Endodermal cell (in vitro differentiated cells): ENCODE measurements at regions not wholly inside any gene's neighbourhood (a gene's known extent, or its start where the extent isn't known, plus 50 kb on each side); places are given as distances from the start of the nearest gene placed in this dataset.

Experiments used
- DNase-seq: peaks from one replicate; pipeline ENCODE4 v3.0.0-alpha.2; 2017
- H3K27ac ChIP-seq: 2 replicates; pipeline ENCODE4 v1.5.1; 2013; ENCODE audit warnings: mild to moderate bottlenecking, low read depth, low read length, moderate library complexity
- H3K27me3 ChIP-seq: 2 replicates; pipeline ENCODE4 v1.6.1; 2013; ENCODE audit warnings: mild to moderate bottlenecking, low read length, moderate library complexity; ENCODE audit not compliant: insufficient read depth, control insufficient read depth, poor library complexity, severe bottlenecking
- H3K36me3 ChIP-seq: 2 replicates; pipeline ENCODE4 v1.7.0; 2013; ENCODE audit warnings: mild to moderate bottlenecking, low read length, moderate library complexity; ENCODE audit not compliant: control insufficient read depth, insufficient read depth
- H3K4me1 ChIP-seq: one replicate; pipeline ENCODE4 v1.7.0; 2013; ENCODE audit warnings: low read length; ENCODE audit not compliant: control insufficient read depth, insufficient read depth
- H3K4me3 ChIP-seq: 2 replicates; pipeline ENCODE4 v1.5.1; 2013; ENCODE audit warnings: mild to moderate bottlenecking, low read length, moderate library complexity
- H3K9ac ChIP-seq: 2 replicates; pipeline ENCODE4 v1.6.1; 2013; ENCODE audit warnings: mild to moderate bottlenecking, low read length, moderate library complexity; ENCODE audit not compliant: poor library complexity, severe bottlenecking; ENCODE audit errors: extremely low read depth
- H3K9me3 ChIP-seq: 2 replicates; pipeline ENCODE4 v1.6.1; 2013; ENCODE audit warnings: mild to moderate bottlenecking, low read length, moderate library complexity; ENCODE audit not compliant: control insufficient read depth
- H3K27ac Mint-ChIP-seq: 2 replicates; pipeline ENCODE4 v1.8.0; 2020; ENCODE audit warnings: mixed read lengths
- H3K27me3 Mint-ChIP-seq: 2 replicates; pipeline ENCODE4 v1.8.0; 2021; ENCODE audit warnings: mild to moderate bottlenecking, mixed read lengths; ENCODE audit not compliant: insufficient read depth
- H3K36me3 Mint-ChIP-seq: 2 replicates; pipeline ENCODE4 v1.8.0; 2020; ENCODE audit warnings: low read depth, mixed read lengths
- H3K4me1 Mint-ChIP-seq: 2 replicates; pipeline ENCODE4 v1.8.0; 2020; ENCODE audit warnings: mixed read lengths
- H3K4me3 Mint-ChIP-seq: 2 replicates; pipeline ENCODE4 v1.8.0; 2020; ENCODE audit warnings: mild to moderate bottlenecking, moderate library complexity, mixed read lengths
- H3K9me3 Mint-ChIP-seq: 2 replicates; pipeline ENCODE4 v1.8.0; 2020; ENCODE audit warnings: mild to moderate bottlenecking, mixed read lengths
- CTCF ChIP-seq: fragments of 200-600 bp; sonication (generic); conservative IDR thresholded peaks from 2 replicates; pipeline ENCODE4 v1.5.0; 2021; ENCODE audit warnings: antibody characterized with exemption, mild to moderate bottlenecking
- WGBS, 2 experiments: methylation state at CpG; one replicate each; pipeline versions ENCODE4 v1.1.5 to v1.1.7; 2013; ENCODE audit warnings: missing lambda C conversion rate in 2 of 2, mixed read lengths in 1 of 2; ENCODE audit not compliant: insufficient coverage in 1 of 2, insufficient read length in 1 of 2; 5-methylcytosine and 5-hydroxymethylcytosine counted together

GRCh38 chr5:20575571-20575970, 587.6 kb upstream of the CDH18 start:
- Histone ChIP-seq H3K4me1 (peaks cover 3% of the 10 kb centered on the region), H3K27ac (no peak overlapping the region), H3K4me3 (no peak overlapping the region), H3K9me3 (no peaks in the 10 kb centered on the region), H3K27me3 (peaks cover 43% of the 10 kb centered on the region), H3K36me3 (no peaks in the 10 kb centered on the region), H3K9ac (no peak overlapping the region)
- no peak overlapping the region for H3K27ac Mint-ChIP-seq
- TF ChIP-seq CTCF = no peak
- peaks cover 11% of the 10 kb centered on the region for H3K4me1 Mint-ChIP-seq
- H3K27me3 Mint-ChIP-seq = peaks cover 41% of the 10 kb centered on the region
- no peaks in the 10 kb centered on the region for H3K9me3 Mint-ChIP-seq
- DNase-seq = peak; percentile 50
- 62 to 66% methylated on average over 3 to 5 of the region's 5 CpGs for WGBS, 2 experiments
- no peak overlapping the region for H3K4me3 Mint-ChIP-seq
- no peaks in the 10 kb centered on the region for H3K36me3 Mint-ChIP-seq

GRCh38 chr5:20574576-20574975, 586.6 kb upstream of the CDH18 start:
- WGBS, 2 experiments = 85 to 95% methylated on average over 4 of the region's 4 CpGs
- Mint-ChIP-seq H3K4me1 (peaks cover 11% of the 10 kb centered on the region), H3K36me3 (no peaks in the 10 kb centered on the region), H3K9me3 (no peaks in the 10 kb centered on the region), H3K4me3 (no peak overlapping the region), H3K27ac (no peak overlapping the region), H3K27me3 (peaks cover 41% of the 10 kb centered on the region)
- peaks cover 3% of the 10 kb centered on the region for H3K4me1 ChIP-seq
- no peak for TF ChIP-seq CTCF
- peaks cover 43% of the 10 kb centered on the region for H3K27me3 ChIP-seq
- no peak overlapping the region for H3K9ac ChIP-seq
- no peak overlapping the region for H3K27ac ChIP-seq
- no peak overlapping the region for H3K4me3 ChIP-seq
- H3K9me3 ChIP-seq = no peaks in the 10 kb centered on the region
- H3K36me3 ChIP-seq = no peaks in the 10 kb centered on the region
- no peak for DNase-seq

GRCh38 chr5:20572614-20573013, 584.6 kb upstream of the CDH18 start:
- Mint-ChIP-seq H3K27me3 (peaks cover 28% of the 10 kb centered on the region), H3K9me3 (no peaks in the 10 kb centered on the region), H3K36me3 (no peaks in the 10 kb centered on the region), H3K27ac (no peak overlapping the region), H3K4me3 (no peak overlapping the region), H3K4me1 (peaks cover 11% of the 10 kb centered on the region)
- Histone ChIP-seq H3K36me3 (no peaks in the 10 kb centered on the region), H3K4me3 (no peak overlapping the region), H3K27ac (no peak overlapping the region), H3K27me3 (peaks cover 28% of the 10 kb centered on the region), H3K9me3 (no peaks in the 10 kb centered on the region), H3K4me1 (peaks cover 3% of the 10 kb centered on the region), H3K9ac (no peak overlapping the region)
- DNase-seq = no peak
- TF ChIP-seq CTCF = peak; percentile 24
